SK-N-SH treated with all-trans-retinoic acid at 6 μM for 48 hours (cell line): ENCODE measurements at regions not wholly inside any gene's neighbourhood (a gene's known extent, or its start where the extent isn't known, plus 50 kb on each side); places are given as distances from the start of the nearest gene placed in this dataset.

Experiments used
- ATAC-seq: fragments of 200-7000 bp; cut with Tn5 transposase; 3 replicates; pipeline ENCODE4 v1.9.1; 2020; ENCODE audit warnings: mild to moderate bottlenecking, moderate library complexity
- ARNTL ChIP-seq: fragments of 450-650 bp; formaldehyde crosslinking; IDR thresholded peaks from 2 replicates; pipeline ENCODE4 v1.5.0; 2020; ENCODE audit warnings: low read depth, mild to moderate bottlenecking, moderate library complexity, borderline replicate concordance
- BACH2 ChIP-seq: fragments of 250-450 bp; sonication (Bioruptor Pico); IDR thresholded peaks from 2 replicates; pipeline ENCODE4 v1.9.0; 2021; ENCODE audit warnings: mild to moderate bottlenecking, borderline replicate concordance
- CSDC2 ChIP-seq: fragments of 250-450 bp; sonication (Bioruptor Pico); IDR thresholded peaks from 2 replicates; pipeline ENCODE4 v1.5.0; 2020; ENCODE audit warnings: mild to moderate bottlenecking, moderate library complexity
- ESRRG ChIP-seq: fragments of 250-450 bp; sonication (Bioruptor Pico); IDR thresholded peaks from 2 replicates; pipeline ENCODE4 v1.6.1; 2021; ENCODE audit warnings: mild to moderate bottlenecking
- GLIS3 ChIP-seq: fragments of 250-450 bp; sonication (Bioruptor Pico); IDR thresholded peaks from 2 replicates; pipeline ENCODE4 v1.5.0; 2020; ENCODE audit warnings: mild to moderate bottlenecking, moderate library complexity
- ISL1 ChIP-seq: fragments of 250-450 bp; sonication (Bioruptor Pico); IDR thresholded peaks from 2 replicates; pipeline ENCODE4 v2.1.2; 2022; ENCODE audit warnings: mild to moderate bottlenecking, moderate library complexity
- OSR1 ChIP-seq: fragments of 250-450 bp; sonication (Bioruptor Pico); IDR thresholded peaks from 2 replicates; pipeline ENCODE4 v1.8.0; 2022; ENCODE audit warnings: moderate library complexity, mild to moderate bottlenecking, inconsistent platforms
- PPARA ChIP-seq: fragments of 250-450 bp; sonication (Bioruptor Pico); IDR thresholded peaks from 2 replicates; pipeline ENCODE4 v1.5.0; 2020; ENCODE audit warnings: mild to moderate bottlenecking, borderline replicate concordance
- RARB ChIP-seq: fragments of 250-450 bp; sonication (Bioruptor Pico); IDR thresholded peaks from 2 replicates; pipeline ENCODE4 v1.8.0; 2021; ENCODE audit warnings: mild to moderate bottlenecking, moderate library complexity
- SNAI2 ChIP-seq: fragments of 250-450 bp; sonication (Bioruptor Pico); IDR thresholded peaks from 2 replicates; pipeline ENCODE4 v1.5.0; 2020; ENCODE audit warnings: mild to moderate bottlenecking, moderate library complexity
- TCF4 ChIP-seq: fragments of 250-450 bp; sonication (Bioruptor Pico); IDR thresholded peaks from 2 replicates; pipeline ENCODE4 v1.8.0; 2021; ENCODE audit warnings: mild to moderate bottlenecking, moderate library complexity, borderline replicate concordance
- TOX ChIP-seq: fragments of 250-450 bp; sonication (Bioruptor Pico); IDR thresholded peaks from 2 replicates; pipeline ENCODE4 v1.8.0; 2021; ENCODE audit warnings: mild to moderate bottlenecking, moderate library complexity, borderline replicate concordance
- ZC3H10 ChIP-seq: fragments of 250-450 bp; sonication (Bioruptor Pico); IDR thresholded peaks from 2 replicates; pipeline ENCODE4 v1.5.1; 2021; ENCODE audit warnings: mild to moderate bottlenecking, moderate library complexity
- ZFP3 ChIP-seq: fragments of 250-450 bp; sonication (Bioruptor Pico); IDR thresholded peaks from 2 replicates; pipeline ENCODE4 v1.5.0; 2020; ENCODE audit warnings: mild to moderate bottlenecking, moderate library complexity
- ZNF565 ChIP-seq: fragments of 450-650 bp; formaldehyde crosslinking; conservative IDR thresholded peaks from 2 replicates; pipeline ENCODE4 v1.5.0; 2020; ENCODE audit warnings: low read depth, mild to moderate bottlenecking, moderate library complexity
- ZNF70 ChIP-seq: fragments of 450-650 bp; formaldehyde crosslinking; IDR thresholded peaks from 2 replicates; pipeline ENCODE4 v1.5.0; 2020; ENCODE audit warnings: mild to moderate bottlenecking, moderate library complexity
- ZNF8 ChIP-seq: fragments of 450-650 bp; formaldehyde crosslinking; IDR thresholded peaks from 2 replicates; pipeline ENCODE4 v1.5.0; 2020; ENCODE audit warnings: mild to moderate bottlenecking, moderate library complexity
- TF ChIP-seq, protein P1 (sequence below): fragments of 250-450 bp; sonication (Bioruptor Pico); IDR thresholded peaks from 2 replicates; pipeline ENCODE4 v1.5.1; 2020; ENCODE audit warnings: low read depth, mild to moderate bottlenecking, moderate library complexity
- TF ChIP-seq, protein P2 (sequence below): fragments of 250-450 bp; sonication (Bioruptor Pico); IDR thresholded peaks from 2 replicates; pipeline ENCODE4 v1.8.0; 2020; ENCODE audit warnings: mild to moderate bottlenecking, moderate library complexity, borderline replicate concordance
- TF ChIP-seq, protein P3 (sequence below): fragments of 250-450 bp; sonication (Bioruptor Pico); IDR thresholded peaks from 2 replicates; pipeline ENCODE4 v1.5.0; 2020; ENCODE audit warnings: mild to moderate bottlenecking, moderate library complexity

DNA sequence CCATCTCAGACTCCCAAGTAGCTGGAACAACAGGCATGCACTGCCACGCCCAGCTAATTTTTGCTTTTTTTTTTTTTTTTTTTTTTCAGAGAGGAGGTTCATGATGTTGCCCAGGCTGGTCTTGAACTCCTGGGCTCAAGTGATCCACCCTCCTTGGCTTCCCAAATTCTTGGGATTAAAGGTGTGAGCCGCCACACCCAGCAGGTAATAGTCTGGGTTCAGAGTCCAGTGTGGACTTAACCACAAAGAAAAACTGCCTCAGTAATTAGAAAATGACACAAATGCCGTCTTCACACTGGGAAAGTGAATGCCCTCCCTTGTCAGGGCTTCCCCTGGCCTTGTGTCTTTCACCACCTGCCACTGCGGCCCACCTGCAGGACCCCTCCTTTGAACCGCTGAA lies 101.1 kb downstream of the RAB11FIP2 start:
- TF ChIP-seq, protein P1, sequence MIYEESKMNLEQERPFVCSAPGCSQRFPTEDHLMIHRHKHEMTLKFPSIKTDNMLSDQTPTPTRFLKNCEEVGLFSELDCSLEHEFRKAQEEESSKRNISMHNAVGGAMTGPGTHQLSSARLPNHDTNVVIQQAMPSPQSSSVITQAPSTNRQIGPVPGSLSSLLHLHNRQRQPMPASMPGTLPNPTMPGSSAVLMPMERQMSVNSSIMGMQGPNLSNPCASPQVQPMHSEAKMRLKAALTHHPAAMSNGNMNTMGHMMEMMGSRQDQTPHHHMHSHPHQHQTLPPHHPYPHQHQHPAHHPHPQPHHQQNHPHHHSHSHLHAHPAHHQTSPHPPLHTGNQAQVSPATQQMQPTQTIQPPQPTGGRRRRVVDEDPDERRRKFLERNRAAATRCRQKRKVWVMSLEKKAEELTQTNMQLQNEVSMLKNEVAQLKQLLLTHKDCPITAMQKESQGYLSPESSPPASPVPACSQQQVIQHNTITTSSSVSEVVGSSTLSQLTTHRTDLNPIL (CRISPR knock-in tag), result no peak
- TF ChIP-seq ZNF8 (CRISPR knock-in tag) (no peak), SNAI2 (CRISPR knock-in tag) (no peak), TOX (CRISPR knock-in tag) (no peak), CSDC2 (no peak), ZNF565 (CRISPR knock-in tag) (no peak), OSR1 (CRISPR knock-in tag) (no peak), PPARA (CRISPR knock-in tag) (no peak)
- TF ChIP-seq, protein P2, sequence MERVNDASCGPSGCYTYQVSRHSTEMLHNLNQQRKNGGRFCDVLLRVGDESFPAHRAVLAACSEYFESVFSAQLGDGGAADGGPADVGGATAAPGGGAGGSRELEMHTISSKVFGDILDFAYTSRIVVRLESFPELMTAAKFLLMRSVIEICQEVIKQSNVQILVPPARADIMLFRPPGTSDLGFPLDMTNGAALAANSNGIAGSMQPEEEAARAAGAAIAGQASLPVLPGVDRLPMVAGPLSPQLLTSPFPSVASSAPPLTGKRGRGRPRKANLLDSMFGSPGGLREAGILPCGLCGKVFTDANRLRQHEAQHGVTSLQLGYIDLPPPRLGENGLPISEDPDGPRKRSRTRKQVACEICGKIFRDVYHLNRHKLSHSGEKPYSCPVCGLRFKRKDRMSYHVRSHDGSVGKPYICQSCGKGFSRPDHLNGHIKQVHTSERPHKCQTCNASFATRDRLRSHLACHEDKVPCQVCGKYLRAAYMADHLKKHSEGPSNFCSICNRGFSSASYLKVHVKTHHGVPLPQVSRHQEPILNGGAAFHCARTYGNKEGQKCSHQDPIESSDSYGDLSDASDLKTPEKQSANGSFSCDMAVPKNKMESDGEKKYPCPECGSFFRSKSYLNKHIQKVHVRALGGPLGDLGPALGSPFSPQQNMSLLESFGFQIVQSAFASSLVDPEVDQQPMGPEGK (CRISPR knock-in tag), result no peak
- ATAC-seq, result no peak

DNA sequence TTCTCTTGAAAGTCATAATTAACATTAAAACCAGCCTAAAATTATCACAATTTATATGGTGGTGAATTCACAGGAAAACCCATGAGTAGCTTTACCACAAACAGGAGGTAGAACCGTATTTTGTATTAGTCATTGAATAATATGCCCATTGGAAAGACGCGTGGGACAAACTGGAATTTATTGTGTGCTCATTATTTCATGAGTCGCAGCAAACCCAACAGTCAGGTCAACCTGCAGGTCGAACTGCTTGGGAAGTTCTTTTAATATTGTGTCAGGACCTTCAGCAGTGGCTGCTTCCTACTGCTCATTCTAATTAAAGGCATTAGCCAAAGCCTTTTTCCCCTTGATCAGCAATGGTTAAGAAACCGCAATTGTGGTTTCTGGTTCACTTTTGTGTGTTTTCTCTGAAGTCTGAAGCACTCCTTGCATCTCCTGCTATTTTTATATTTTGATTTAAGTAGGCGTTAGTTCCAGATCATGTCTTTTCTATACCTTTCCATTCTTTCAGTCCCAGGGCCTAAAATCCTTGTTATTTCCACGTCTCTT lies 100.1 kb downstream of the RAB11FIP2 start:
- no peak for TF ChIP-seq ZNF8 (CRISPR knock-in tag)
- no peak for TF ChIP-seq ZC3H10
- TF ChIP-seq ARNTL, result no peak
- no peak for ATAC-seq

DNA sequence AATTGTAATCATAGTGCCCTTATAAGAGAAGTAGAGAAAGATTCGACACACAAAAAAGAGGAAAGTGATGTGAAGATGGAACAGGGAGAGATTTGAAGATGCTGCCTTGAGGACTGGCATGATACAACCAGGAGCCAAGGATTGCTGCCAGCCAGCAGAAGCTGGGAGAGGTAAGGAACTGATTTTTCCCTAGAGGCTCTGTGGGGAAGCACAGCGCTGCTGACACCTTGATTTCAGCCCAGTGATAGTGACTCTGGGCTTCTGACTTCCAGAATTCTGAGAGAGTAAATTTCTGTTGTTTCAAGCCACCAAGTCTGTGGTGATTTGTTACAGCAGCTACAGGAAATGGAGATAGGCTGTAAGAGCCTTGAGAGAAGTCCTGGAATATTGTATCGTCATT lies 98.2 kb downstream of the RAB11FIP2 start:
- ATAC-seq, result no peak
- TF ChIP-seq, protein P1 (CRISPR knock-in tag), result no peak
- TF ChIP-seq TOX (CRISPR knock-in tag) (no peak), ESRRG (CRISPR knock-in tag) (no peak), TCF4 (CRISPR knock-in tag) (no peak), OSR1 (CRISPR knock-in tag) (no peak), ISL1 (CRISPR knock-in tag) (no peak), GLIS3 (CRISPR knock-in tag) (no peak), SNAI2 (CRISPR knock-in tag) (no peak), ZC3H10 (no peak), ZFP3 (CRISPR knock-in tag) (no peak), RARB (CRISPR knock-in tag) (no peak)
- TF ChIP-seq, protein P3, sequence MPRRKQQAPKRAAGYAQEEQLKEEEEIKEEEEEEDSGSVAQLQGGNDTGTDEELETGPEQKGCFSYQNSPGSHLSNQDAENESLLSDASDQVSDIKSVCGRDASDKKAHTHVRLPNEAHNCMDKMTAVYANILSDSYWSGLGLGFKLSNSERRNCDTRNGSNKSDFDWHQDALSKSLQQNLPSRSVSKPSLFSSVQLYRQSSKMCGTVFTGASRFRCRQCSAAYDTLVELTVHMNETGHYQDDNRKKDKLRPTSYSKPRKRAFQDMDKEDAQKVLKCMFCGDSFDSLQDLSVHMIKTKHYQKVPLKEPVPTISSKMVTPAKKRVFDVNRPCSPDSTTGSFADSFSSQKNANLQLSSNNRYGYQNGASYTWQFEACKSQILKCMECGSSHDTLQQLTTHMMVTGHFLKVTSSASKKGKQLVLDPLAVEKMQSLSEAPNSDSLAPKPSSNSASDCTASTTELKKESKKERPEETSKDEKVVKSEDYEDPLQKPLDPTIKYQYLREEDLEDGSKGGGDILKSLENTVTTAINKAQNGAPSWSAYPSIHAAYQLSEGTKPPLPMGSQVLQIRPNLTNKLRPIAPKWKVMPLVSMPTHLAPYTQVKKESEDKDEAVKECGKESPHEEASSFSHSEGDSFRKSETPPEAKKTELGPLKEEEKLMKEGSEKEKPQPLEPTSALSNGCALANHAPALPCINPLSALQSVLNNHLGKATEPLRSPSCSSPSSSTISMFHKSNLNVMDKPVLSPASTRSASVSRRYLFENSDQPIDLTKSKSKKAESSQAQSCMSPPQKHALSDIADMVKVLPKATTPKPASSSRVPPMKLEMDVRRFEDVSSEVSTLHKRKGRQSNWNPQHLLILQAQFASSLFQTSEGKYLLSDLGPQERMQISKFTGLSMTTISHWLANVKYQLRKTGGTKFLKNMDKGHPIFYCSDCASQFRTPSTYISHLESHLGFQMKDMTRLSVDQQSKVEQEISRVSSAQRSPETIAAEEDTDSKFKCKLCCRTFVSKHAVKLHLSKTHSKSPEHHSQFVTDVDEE, result no peak

DNA sequence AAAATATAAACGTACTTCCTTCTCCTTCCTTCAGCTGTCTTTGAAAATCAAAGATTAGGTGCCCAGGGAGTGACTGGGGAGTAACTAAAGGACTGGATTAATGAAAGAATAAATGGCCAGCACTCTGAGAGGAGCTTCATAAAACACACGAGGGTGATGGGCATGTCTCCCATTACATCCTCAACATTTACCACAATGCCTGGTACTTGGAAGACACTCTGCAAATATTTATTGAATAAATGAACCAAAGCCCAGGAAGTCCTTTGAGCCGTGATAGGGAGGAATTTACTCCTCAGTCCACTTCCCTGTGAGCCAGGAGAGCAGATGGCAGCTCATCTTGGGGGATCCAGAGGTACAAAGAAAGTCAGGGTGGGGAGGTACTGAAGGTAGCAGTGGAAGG lies 96.3 kb downstream of the RAB11FIP2 start:
- ATAC-seq, result no peak
- TF ChIP-seq ISL1 (CRISPR knock-in tag), result no peak
- no peak for TF ChIP-seq ZNF70 (CRISPR knock-in tag)
- TF ChIP-seq ZC3H10, result no peak
- no peak for TF ChIP-seq BACH2 (CRISPR knock-in tag)
- TF ChIP-seq, protein P3, result no peak
- no peak for TF ChIP-seq ARNTL
- no peak for TF ChIP-seq PPARA (CRISPR knock-in tag)
- no peak for TF ChIP-seq SNAI2 (CRISPR knock-in tag)
- TF ChIP-seq ZNF565 (CRISPR knock-in tag), result no peak
